HG03571 (cell line): ENCODE measurements at regions not wholly inside any gene's neighbourhood (a gene's known extent, or its start where the extent isn't known, plus 50 kb on each side); places are given as distances from the start of the nearest gene placed in this dataset.

Experiments used
- ATAC-seq: cut with Tn5 transposase; IDR thresholded peaks from one replicate; pipeline ENCODE4 v1.9.1; 2021; ENCODE audit not compliant: unreplicated experiment

GRCh38 chr14:101189266-101189665 is 285.7 kb upstream of the RTL1 start:
- ATAC-seq, result no peak

- no peak for ATAC-seq
Observed at GRCh38 chr14:101189962-101190560, 286.5 kb upstream of the RTL1 start.

- ATAC-seq, result no peak
Observed at GRCh38 chr14:101191101-101191720, 287.7 kb upstream of the RTL1 start.

- no peak for ATAC-seq
Observed at GRCh38 chr14:101191721-101192660, 288.5 kb upstream of the RTL1 start.

- ATAC-seq, result no peak
Observed at GRCh38 chr14:101192661-101193000, 289.1 kb upstream of the RTL1 start.

GRCh38 chr14:101193106-101193844 is 289.8 kb upstream of the RTL1 start:
- no peak for ATAC-seq

- no peak for ATAC-seq
Observed at GRCh38 chr14:101193845-101194372, 290.4 kb upstream of the RTL1 start.

- ATAC-seq, result no peak
Observed at GRCh38 chr14:101194373-101195308, 291.1 kb upstream of the RTL1 start.

GRCh38 chr14:101195309-101195901 is 291.9 kb upstream of the RTL1 start:
- ATAC-seq, result no peak

GRCh38 chr14:101196051-101196712 is 292.7 kb upstream of the RTL1 start:
- ATAC-seq, result no peak

GRCh38 chr14:101196795-101197590 is 293.5 kb upstream of the RTL1 start:
- no peak for ATAC-seq

- no peak for ATAC-seq
Observed at GRCh38 chr14:101197595-101198397, 294.3 kb upstream of the RTL1 start.

GRCh38 chr14:101198398-101199027 is 295.0 kb upstream of the RTL1 start:
- no peak for ATAC-seq

- no peak for ATAC-seq
Observed at GRCh38 chr14:101199028-101199770, 295.7 kb upstream of the RTL1 start.

GRCh38 chr14:101200008-101200649 is 296.6 kb upstream of the RTL1 start:
- ATAC-seq, result no peak
